Fibroblast of lung (primary cell): ENCODE measurements at regions not wholly inside any gene's neighbourhood (a gene's known extent, or its start where the extent isn't known, plus 50 kb on each side); places are given as distances from the start of the nearest gene placed in this dataset.

ENCODE experiments used
- CTCF ChIP-seq, 2 donors: IDR thresholded peaks in 1 of 2; conservative IDR thresholded peaks in 1 of 2; 1 replicate in 1 of 2; 2 replicates in 1 of 2; pipeline ENCODE4 v1.5.1; 2011 to 2012; ENCODE audit warnings: low read length in 2 of 2, control low read depth in 1 of 2, inconsistent platforms in 1 of 2, low read depth in 1 of 2, mild to moderate bottlenecking in 1 of 2
- EZH2 ChIP-seq: IDR thresholded peaks from 2 replicates; pipeline ENCODE4 v1.5.1; 2012; ENCODE audit warnings: low read length, control low read depth, mild to moderate bottlenecking; ENCODE audit errors: missing control alignments

GRCh38 chr20:60993433-60994044 is 258.5 kb upstream of the CDH4 start:
- TF ChIP-seq CTCF (conservative IDR thresholded peaks at IDR 0.05 in 1 of 2, IDR thresholded peaks at IDR 0.05 in 1 of 2; ENCODE audit: low read depth in 1 of 2, low read length in 2 of 2) (peak; percentile 22 to 37), EZH2 (no peak)
